H1 (cell line): ENCODE measurements at regions not wholly inside any gene's neighbourhood (a gene's known extent, or its start where the extent isn't known, plus 50 kb on each side); places are given as distances from the start of the nearest gene placed in this dataset.
"Not testable (repeated sequence)": the region's sequence is repeated elsewhere in the genome, so short reads cannot be mapped to it uniquely, and the experiment has no call there.

Source experiments
- BCL11A ChIP-seq, 2 experiments: IDR thresholded peaks; one replicate each; pipeline ENCODE4 v1.6.1; 2011; ENCODE audit warnings: low read depth in 2 of 2, low read length in 2 of 2, mild to moderate bottlenecking in 2 of 2
- CTCF ChIP-seq, 3 experiments: IDR thresholded peaks; 1 replicate in 2 of 3; 2 replicates in 1 of 3; pipeline versions ENCODE4 v1.5.1 to v1.6.1; 2011; ENCODE audit warnings: low read length in 3 of 3, mild to moderate bottlenecking in 3 of 3, inconsistent platforms in 2 of 3, low read depth in 1 of 3, moderate library complexity in 1 of 3; ENCODE audit not compliant: insufficient read depth in 1 of 3; ENCODE audit errors: control extremely low read depth in 1 of 3
- HDAC6 ChIP-seq: IDR thresholded peaks from one replicate; pipeline ENCODE4 v1.7.1; 2012; ENCODE audit warnings: low read depth, mild to moderate bottlenecking, inconsistent platforms, low read length, moderate library complexity
- JUN ChIP-seq: IDR thresholded peaks from 2 replicates; pipeline ENCODE4 v1.6.1; 2011; ENCODE audit warnings: low read depth, mild to moderate bottlenecking, improper control_type of control experiment, low read length
- SUZ12 ChIP-seq: fragments of 200-600 bp; sonication (generic); IDR thresholded peaks from 2 replicates; pipeline ENCODE4 v1.6.1; 2012; ENCODE audit warnings: mild to moderate bottlenecking, inconsistent platforms, low read length, moderate library complexity, mixed read lengths
- TAF1 ChIP-seq: IDR thresholded peaks from 2 replicates; pipeline ENCODE4 v1.6.1; 2011; ENCODE audit warnings: mild to moderate bottlenecking, low read depth, low read length
- TBP ChIP-seq: IDR thresholded peaks from 2 replicates; pipeline ENCODE4 v1.6.1; 2011; ENCODE audit warnings: low read depth, low read length, improper control_type of control experiment
- TCF12 ChIP-seq: IDR thresholded peaks from 2 replicates; pipeline ENCODE4 v1.6.1; 2011; ENCODE audit warnings: low read depth, mild to moderate bottlenecking, low read length

- not testable (repeated sequence) for TF ChIP-seq CTCF (IDR thresholded peaks at IDR 0.05; ENCODE audit: control extremely low read depth in 1 of 3, insufficient read depth in 1 of 3, low read depth in 1 of 3, low read length in 3 of 3); TAF1; TBP; BCL11A (IDR thresholded peaks at IDR 0.05; ENCODE audit: low read depth in 2 of 2, low read length in 2 of 2); JUN; HDAC6; TCF12; SUZ12
These were observed 63.8 kb downstream of the NSUN5 start for GRCh38 chr7:73244782-73245311.
